Eye (tissue), 1 donor: ENCODE measurements at regions not wholly inside any gene's neighbourhood (a gene's known extent, or its start where the extent isn't known, plus 50 kb on each side); places are given as distances from the start of the nearest gene placed in this dataset.
A peak's percentile ranks its signal among the peaks of the same experiment; 100 is the strongest.

Experiments
- DNase-seq: peaks from one replicate; pipeline ENCODE4 v3.0.0-alpha.2; 2015

DNA sequence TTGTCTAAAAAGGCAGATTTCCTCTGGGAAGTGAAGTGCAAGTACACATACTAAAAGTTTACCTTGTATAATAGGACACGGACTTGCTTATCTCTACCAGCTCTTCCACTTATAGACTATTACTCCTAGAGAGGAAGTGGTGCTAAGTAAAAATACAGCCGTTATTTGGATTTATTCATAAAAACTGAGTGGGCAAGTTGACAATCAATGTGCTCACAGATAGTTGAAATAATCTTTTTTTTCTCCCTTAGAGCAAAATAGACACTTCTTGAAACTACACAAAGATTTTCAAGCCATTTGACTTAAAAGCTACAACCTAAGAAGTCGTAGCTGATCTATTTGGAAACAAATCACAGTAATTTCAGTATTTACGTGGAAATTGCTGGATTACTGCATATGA, 2584.7 kb upstream of the PCDH20 start:
- no peak for DNase-seq

DNA sequence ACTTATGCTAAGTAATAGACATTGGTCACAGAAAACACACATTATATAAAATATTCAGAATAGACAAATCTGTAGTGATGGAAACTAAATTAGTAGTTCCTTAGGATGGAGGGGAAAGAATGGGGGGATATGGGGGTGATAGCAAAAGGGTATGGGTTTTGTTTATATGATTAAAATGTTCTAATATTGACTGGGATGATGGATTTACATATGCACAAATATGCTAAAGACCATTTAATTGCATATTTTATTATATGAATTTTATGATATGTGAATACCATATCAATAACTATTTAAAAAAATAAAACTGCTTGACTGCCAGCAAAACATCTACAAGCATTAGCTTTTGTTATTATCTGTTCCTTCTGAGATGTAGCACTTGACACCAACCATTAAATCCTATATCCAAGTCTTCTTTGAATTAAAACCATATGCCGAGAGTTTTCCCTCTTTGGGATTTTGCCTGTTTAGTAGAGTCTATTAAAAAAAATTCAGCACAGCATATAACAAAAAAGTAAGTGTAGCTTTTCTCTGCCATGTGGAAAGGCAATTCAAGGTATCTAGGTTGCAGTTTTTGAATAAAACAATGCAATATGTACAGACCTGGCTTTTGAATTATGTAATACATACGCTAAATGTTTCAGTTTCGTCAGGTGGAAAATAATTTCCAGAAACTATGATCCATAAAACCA, 2584.1 kb upstream of the PCDH20 start:
- peak; percentile 5 for DNase-seq

DNA sequence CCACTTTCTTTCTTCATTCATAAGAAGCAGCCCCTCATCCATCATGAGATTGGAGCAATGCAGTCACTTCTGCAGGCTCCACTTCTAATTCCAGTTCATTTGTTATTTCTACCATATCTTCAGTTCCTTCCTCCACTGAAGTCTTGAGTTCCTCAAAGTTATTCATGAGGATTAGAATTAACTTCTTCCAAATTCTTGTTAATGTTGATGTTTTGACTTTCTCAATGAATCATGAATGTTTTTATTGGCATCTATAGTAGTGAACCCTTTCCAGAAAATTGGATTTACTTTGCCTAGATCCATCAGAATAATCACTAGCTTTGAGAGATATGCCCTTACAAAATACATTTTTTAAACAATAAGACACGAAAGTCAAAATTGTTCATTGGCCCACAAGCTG, 2567.7 kb upstream of the PCDH20 start:
- no peak for DNase-seq

DNA sequence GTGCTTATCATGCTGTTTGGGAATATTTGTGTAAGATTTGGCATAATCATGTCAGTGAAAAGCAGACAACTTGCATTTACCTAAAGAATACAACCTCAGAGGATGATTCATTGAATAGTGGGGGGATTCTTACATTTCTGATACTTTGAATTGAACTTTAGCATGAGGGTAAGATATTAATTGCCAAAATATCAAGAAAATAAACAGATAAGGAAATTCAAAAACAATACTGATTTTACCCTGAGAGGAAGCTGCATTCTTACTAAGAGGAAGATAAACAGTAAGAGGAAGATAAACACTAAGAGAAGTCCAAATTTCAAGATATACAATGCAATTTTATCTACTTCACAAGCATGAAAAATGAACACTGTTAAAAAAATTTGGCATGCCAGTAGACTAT, 2564.3 kb upstream of the PCDH20 start:
- DNase-seq: no peak

DNA sequence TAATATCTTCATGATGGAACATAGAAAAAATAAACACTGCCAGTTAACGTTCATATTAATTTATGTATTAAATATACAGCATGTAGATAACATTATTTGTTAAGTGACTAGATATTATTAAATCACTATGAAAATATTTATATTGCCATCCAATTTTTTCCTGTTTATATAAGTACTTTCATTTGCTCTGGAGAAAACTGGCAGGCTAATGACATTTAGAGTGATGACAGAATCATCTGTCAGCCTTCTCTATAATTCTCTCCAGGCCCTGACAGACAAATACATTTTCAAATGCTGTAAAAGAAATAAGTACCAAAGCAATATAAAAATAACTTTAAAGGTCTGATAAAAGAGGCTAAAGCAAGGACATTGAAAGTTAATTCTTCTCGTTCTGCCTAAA, 2556.7 kb upstream of the PCDH20 start:
- no peak for DNase-seq

DNA sequence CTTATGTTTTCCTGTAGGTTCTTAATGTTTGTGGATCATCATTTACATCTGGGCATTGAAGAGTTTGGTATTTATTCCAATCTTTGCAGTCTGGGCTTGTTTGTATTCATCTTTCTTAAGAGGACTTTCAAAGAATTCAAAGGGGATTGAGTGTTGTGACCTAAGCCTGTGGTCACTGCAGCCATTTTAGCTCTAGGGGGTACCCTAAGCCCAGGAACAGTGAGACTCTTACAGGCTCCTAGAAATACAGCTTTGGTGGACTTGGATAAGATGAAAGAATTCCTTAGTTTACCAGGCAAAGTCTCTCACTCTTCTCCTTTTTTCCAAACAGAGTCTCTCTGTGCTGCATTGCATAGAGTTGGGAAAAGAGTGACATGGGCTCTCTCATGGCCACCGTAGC, 2539.0 kb upstream of the PCDH20 start:
- DNase-seq: no peak

DNA sequence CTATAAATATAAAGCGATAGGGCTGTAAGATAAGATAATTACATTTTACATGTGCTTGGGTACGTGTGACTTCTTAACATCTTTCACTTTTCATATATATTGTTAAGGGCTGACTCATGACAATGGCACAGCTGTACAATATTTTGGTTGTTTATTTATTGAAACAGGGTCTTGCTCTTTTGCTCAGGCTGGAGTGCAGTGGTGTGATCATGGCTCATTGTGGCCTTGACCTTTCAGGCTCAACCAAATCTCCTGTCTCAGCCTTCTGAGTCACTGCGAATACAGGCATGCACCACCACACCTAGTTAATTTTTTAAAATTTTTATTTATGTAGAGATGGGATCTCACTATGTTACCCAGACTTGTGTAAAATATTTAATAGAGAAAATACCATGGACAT, 2532.4 kb upstream of the PCDH20 start:
- no peak for DNase-seq

DNA sequence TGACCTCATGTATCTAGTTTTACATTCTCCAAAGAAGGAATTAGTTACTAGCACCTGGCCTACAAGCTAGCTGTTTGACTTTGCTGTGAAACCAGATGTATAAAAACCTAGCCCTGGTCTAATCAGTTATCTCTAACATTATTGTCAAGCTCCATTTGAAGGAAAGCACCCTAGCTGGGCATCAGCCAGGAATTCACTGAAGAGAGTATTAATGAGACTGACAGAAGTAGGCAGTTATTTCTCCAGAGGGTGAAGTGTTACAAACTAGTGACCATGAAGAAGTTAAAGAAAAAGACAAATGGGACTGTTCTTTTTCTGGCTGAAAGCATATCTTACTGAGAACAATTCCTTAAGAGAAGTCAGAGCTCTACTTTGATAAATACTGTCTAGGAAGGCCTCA, 2529.3 kb upstream of the PCDH20 start:
- DNase-seq: peak; percentile 63

DNA sequence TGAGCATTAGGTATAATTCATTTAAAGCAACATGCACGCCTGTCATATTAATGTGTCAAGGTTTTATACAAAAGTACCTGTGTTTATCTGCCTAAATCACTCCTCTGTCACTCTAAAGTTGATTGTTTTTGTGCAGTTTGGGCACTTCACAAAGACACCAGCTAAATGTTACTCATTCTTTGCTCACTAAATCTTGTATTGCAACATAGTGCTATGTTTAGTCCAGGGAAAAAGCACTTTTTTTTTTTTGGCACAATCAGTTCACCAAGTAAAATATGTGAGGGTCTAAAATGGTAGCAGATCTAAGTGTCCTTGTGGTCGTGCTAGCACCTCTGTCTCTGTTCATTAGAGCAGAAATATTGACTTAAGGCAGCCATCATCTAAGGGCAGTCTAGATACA, 2526.7 kb upstream of the PCDH20 start:
- DNase-seq: no peak

DNA sequence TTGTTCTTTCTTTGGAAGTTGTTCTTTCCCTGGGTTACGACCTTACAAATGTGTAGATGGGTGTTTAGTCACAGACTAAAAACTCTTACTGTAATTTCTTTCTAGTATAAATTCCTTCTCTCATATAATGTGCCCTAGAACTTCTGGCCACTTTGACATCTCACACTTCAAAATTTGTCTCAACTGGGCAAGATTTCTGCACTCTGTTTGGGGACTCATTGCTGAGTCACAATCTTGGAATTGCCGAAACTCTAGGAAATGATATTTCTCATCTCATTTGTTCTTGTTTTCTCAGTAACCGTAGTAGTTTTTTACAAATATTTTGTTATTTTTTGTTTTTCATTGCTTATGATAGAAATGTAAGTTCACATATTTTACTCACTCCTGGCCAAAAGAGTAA, 2523.2 kb upstream of the PCDH20 start:
- no peak for DNase-seq

DNA sequence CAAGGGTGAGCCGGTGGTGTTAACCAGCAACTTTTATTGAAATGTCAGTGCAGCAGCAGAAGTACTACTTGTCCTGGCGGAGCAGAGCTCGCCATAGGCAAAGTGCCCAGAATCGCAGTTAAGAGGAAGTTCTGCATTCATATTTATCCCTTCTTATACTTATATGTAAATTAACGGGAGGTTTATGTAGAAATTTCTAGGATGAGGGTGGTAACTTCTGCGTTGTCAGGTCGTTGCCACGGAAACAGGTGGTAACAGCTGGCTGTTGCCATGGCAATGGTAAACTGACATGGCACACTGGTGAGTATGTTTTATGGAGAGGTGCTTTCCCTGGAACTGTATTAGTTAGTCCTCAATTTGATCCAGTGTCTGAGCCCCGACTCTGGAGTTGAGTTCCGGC, 2494.9 kb upstream of the PCDH20 start:
- peak; percentile 52 for DNase-seq

DNA sequence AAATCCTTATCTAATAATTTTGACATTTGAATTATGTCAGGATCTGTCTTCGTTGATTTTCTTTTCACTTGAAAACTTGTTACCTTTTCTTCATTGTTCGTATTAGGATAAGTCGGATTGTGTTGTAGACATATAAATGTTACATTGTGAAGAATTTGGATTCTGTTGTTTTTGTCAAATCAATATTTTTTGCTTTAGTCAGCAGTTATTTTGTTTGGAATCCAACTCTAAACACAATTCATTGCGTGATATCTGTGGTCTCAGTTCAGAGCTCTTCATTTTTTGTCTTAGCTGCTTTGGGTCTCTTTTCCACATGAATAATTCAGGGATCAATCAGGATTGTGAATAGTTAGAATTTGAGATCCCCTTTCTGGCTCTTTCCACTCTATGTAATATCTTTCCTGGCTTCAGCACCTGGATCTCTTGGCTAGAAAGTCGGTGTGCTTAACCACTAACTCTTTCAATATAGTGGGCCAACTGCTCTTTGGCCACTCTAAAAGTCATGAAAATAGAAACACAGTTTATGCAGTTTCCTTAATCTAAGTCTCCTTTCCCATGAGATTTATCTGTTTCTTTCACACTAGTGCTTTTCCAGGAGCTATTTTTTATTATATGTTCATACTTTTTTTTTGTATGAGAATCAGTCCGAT, 2494.2 kb upstream of the PCDH20 start:
- DNase-seq: peak; percentile 6

DNA sequence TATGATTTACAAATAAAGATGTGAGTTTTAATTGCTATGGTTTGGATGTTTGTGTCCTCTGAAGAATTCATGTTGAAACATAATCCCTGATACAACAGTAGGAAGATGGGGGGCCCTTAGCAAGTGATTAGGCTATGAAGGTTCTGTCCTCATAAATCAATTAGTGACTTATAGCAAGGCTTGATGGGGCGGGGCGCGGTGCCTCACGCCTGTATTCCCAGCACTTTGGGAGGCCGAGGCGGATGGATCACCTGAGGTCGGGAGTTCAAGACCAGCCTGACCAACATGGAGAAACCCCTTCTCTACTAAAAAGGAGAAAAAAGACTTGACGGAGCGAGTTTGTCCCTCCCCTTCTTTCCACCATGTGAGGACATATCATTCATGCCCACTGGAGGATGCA, 2486.5 kb upstream of the PCDH20 start:
- no peak for DNase-seq

DNA sequence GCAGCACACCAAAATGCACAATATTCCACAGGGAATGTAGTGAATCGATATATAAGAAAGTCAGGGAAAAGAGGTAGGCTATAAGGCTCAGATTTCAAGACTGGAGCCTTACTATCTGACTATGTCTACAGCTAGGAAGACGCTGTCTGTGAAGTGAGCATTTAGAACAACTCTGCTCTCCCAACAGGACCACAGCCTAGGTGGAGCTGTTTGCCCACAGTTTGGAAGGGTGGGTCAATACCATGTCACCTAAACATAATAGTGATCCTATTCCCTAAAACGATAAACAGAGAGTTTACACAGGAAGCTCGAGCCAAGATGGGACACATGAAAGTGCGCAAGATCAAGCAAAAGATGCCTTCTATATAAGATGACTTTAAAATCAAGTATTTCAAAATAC, 2486.0 kb upstream of the PCDH20 start:
- DNase-seq: no peak

DNA sequence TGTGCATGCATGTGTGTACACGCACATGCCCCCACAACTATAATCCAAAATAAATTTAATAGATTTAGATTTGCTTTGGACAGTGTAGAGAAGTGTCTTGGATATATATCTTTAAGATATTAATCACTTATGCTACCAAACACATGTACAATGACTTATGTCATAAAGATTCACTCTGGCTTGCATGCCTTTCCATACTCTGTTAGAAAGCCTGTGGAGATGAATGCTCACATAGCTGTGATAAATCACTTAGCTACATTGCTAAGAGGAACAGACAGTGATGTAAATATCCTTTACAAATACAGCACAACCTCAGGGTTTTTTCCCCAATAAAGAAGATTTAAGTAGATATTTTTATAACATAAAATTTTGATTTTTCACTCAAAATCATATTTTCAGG, 2484.8 kb upstream of the PCDH20 start:
- no peak for DNase-seq

DNA sequence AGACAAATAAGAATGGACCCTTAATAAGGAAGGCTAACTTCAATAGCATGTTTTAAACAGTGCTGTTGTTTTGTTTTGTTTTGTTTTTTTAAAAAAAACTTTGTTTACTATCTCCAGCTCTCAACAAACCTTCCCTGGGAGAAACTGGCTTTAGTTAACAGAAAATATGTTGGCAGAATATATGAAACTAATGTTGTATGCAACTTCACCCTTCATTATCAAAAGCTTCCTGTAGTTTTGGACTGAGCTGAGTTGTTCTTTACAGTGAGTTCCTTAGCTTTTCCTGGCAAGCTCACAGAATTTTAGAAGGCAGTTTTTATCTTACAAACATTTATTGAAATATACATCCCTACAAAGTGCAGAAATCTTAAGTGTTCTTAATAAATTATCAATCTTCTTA, 2480.7 kb upstream of the PCDH20 start:
- no peak for DNase-seq

DNA sequence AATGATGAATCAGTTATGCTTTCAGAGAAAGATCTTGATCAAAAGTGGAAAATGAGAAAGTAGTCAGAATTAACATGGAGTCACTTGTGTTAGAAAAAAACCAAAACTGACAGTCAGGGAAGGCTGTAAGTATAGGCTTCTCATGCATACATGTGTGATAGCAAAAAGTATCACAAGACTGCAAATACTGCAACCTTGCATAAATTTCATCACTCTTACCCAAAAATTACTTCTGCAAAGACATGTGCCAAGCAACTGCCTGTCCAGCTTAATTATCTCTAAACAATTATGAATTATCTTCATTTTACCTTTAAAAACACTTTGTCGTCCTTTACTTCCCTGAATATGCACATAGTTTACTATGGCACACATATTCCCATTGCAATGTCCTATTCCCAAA, 2466.4 kb upstream of the PCDH20 start:
- no peak for DNase-seq

DNA sequence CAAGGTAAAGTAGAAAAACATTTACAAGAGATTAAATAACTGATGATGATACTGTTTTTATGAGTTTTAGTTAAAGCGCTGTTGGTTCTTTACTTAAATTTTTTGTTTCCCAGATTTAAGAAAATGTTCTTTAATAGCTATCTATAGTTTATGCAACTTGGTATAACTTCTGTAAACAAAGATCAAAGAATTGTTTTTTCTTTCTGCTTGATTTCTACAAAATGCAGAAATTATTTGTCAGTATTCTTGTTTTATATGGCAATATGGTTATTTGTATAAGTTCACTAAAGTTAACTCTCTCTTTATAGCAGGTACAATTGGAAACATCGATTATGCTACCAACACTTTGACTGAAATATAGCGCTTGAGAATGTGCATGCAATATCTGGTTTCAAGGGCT, 2465.1 kb upstream of the PCDH20 start:
- DNase-seq: no peak

DNA sequence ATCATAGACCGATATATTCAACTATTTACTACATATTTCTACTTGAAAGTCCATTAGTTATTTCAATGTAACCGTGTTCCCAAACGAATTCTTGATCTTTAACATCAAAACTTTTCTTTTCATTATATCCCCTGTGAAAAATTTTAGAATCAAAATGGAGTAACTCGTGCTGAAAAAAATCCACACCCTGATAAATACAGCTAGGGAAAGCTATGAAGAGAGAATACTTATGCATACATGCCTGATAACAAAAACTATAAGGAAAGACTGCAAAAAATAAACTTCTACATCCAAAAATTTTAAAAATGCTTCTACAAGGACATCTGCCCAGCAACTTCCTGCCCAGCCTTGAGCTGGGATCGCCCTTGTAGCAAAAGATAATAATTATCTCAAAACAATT, 2458.3 kb upstream of the PCDH20 start:
- no peak for DNase-seq

DNA sequence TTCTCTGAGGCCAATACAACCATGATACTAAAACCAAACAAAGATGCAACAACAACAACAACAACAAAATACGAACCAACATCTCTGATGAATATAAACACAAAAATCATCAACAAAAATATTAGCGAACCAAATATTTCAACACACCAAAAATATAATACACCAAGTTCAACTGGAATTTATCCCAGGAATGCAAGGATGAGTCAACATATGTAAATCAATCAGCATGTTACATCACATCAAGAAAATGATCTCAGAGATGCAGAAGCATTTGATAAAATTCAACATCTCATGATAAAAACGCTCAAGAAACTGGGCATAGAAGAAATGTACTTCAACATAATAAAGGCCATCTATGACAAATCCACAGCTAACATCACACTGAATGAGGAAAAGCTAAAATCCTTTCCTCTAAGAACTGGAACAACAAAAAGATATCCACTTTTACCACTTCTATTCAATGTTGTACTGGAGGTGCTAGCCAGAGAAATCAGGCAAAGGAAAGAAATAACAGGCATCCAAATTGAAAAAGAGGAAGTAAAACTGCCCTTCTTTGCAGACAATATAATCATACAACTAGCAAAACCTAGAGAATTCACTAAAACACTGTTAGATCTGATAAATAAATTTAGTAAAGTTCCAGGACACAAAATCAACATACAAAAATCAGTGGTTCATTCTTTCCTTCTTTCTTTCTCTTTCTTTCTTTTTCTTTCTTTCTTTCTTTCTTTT, 2448.7 kb upstream of the PCDH20 start:
- no peak for DNase-seq

DNA sequence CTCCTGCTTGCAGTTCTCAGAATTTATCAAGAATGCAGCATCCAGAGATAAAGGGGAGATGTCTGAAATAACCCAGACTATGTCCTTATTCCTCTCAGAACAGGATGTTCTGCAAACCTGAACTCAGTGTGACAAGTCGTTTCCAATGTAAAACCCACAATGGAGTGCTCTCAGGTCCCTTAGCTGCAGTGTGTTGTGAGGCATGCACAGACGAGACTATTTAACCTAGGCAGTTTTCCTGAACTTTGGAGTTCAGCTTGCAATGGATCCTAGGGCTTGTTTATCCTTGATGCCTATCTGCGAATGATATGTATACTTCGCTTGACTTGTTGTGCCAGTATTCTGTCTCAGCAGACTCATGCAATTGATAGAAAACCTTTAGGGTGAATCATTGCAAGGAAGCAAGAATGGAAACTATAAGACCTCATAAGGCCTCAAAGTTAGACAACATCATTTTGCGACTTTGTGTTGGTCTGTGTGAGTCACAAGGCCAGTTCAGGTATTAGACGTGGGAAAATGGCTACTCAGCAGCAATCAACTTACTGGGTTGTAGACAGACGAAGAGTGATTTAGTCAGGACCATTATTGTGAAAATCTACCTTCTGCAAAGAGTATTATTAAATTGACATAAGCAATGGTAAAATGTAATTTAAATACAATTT, 2439.9 kb upstream of the PCDH20 start:
- DNase-seq: no peak

DNA sequence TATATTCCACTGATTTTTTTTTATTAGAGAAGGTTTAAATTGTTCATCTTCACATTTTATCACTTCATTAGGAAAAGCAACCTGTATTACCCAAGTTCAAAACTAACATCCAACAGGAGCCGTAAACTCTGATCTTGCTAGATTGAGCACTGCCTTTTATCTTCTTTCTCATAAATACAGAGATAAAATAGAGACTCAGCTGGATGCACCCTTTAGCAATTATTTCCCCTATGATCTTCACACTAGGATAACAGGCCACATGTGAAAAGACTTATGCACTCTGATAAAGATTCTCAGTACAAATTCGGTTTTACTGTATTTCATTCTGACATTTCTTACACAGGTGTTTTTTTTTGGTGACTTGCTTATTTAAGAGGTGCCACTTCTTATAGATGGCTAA, 2438.2 kb upstream of the PCDH20 start:
- no peak for DNase-seq

DNA sequence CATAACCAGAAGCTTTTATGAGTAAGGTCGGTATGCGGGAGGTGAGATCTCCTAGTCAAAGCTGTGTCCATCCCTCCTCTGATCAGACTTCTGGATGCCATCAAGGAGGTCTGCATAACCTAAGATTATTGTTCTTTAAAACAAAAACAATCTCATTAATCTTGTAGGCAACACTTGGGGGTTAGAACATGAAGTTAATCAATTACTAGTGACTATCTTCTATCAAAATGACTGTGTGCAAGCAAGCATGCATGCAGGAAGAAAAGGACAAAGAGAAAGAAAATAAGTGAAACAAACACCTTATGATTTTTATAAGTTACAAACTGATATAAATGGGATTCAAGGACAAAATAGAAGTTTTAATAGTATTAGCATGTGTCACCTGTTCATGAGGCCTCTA, 2435.9 kb upstream of the PCDH20 start:
- no peak for DNase-seq
